HepG2 (cell line): ENCODE measurements at regions not wholly inside any gene's neighbourhood (a gene's known extent, or its start where the extent isn't known, plus 50 kb on each side); places are given as distances from the start of the nearest gene placed in this dataset.

ENCODE experiments used
- ELF3 ChIP-seq: IDR thresholded peaks from 2 replicates; pipeline ENCODE4 v1.6.1; 2016; ENCODE audit warnings: missing genetic modification reagents, missing compliant biosample characterization
- HINFP ChIP-seq: sonication (generic); formaldehyde crosslinking; IDR thresholded peaks from 2 replicates; pipeline ENCODE4 v1.4.0; 2020; ENCODE audit warnings: low read depth, mild to moderate bottlenecking, missing genetic modification reagents
- JUNB ChIP-seq: sonication (generic); formaldehyde crosslinking; IDR thresholded peaks from 2 replicates; pipeline ENCODE4 v1.8.0; 2022; ENCODE audit warnings: missing genetic modification reagents, mild to moderate bottlenecking, borderline replicate concordance
- PAXIP1 ChIP-seq: sonication (generic); formaldehyde crosslinking; conservative IDR thresholded peaks from 2 replicates; pipeline ENCODE4 v1.4.0; 2020; ENCODE audit warnings: mild to moderate bottlenecking, missing genetic modification reagents, moderate library complexity
- RBM39 ChIP-seq: fragments of 200-400 bp; formaldehyde crosslinking; IDR thresholded peaks from one replicate; pipeline ENCODE4 v1.6.1; 2018; ENCODE audit warnings: antibody characterized with exemption, mild to moderate bottlenecking, low read depth, low read length; ENCODE audit not compliant: poor library complexity, severe bottlenecking
- TFE3 ChIP-seq: IDR thresholded peaks from 2 replicates; pipeline ENCODE4 v1.6.1; 2016
- TRAFD1 ChIP-seq: sonication (generic); formaldehyde crosslinking; IDR thresholded peaks from 2 replicates; pipeline ENCODE4 v1.5.1; 2020; ENCODE audit warnings: missing genetic modification reagents, mild to moderate bottlenecking, borderline replicate concordance
- ZBTB21 ChIP-seq: sonication (generic); formaldehyde crosslinking; IDR thresholded peaks from 2 replicates; pipeline ENCODE4 v1.4.0; 2020; ENCODE audit warnings: missing genetic modification reagents
- ZHX2 ChIP-seq, 2 experiments: sonication (generic) in 1 of 2; formaldehyde crosslinking in 1 of 2; IDR thresholded peaks; 2 replicates each; pipeline versions ENCODE4 v1.6.1 to v1.9.0; 2014 to 2022; ENCODE audit warnings: antibody characterized with exemption in 1 of 2, borderline replicate concordance in 1 of 2, inconsistent platforms in 1 of 2, low read depth in 1 of 2, missing genetic modification reagents in 1 of 2
- ZKSCAN8 ChIP-seq: IDR thresholded peaks from 2 replicates; pipeline ENCODE4 v1.6.1; 2016; ENCODE audit warnings: borderline replicate concordance, missing genetic modification reagents, missing compliant biosample characterization

- no peak for TF ChIP-seq JUNB
- no peak for TF ChIP-seq HINFP (CRISPR knock-in tag)
- 0 out of 2 replicates have a peak, but pooled peaks have one; percentile 46 for TF ChIP-seq TFE3 (CRISPR knock-in tag)
- TF ChIP-seq ELF3 = 0 out of 2 replicates have a peak, but pooled peaks have one; percentile 20
- no peak for TF ChIP-seq PAXIP1 (CRISPR knock-in tag)
- no peak for TF ChIP-seq RBM39
- no peak for TF ChIP-seq ZHX2 (IDR thresholded peaks at IDR 0.05; ENCODE audit: low read depth)
- TF ChIP-seq ZHX2 (CRISPR knock-in tag; IDR thresholded peaks at IDR 0.05; ENCODE audit: borderline replicate concordance) = no peak
- no peak for TF ChIP-seq ZKSCAN8 (CRISPR knock-in tag)
- TF ChIP-seq ZBTB21 = no peak
- no peak for TF ChIP-seq TRAFD1 (CRISPR knock-in tag)
These were observed 80.5 kb upstream of the RALGPS2 start (continued) for GRCh38 chr1:178644308-178645120.
